A549 (cell line): ENCODE measurements at regions not wholly inside any gene's neighbourhood (a gene's known extent, or its start where the extent isn't known, plus 50 kb on each side); places are given as distances from the start of the nearest gene placed in this dataset.

ENCODE experiments used
- POLR2AphosphoS2 ChIP-seq: conservative IDR thresholded peaks from 2 replicates; pipeline ENCODE4 v1.6.1; 2012; ENCODE audit warnings: low read length, improper control_type of control experiment, inconsistent platforms
- RAD21 ChIP-seq, 2 experiments: fragments of >200 bp in 1 of 2; sonication (Bioruptor Twin) in 1 of 2; formaldehyde crosslinking in 1 of 2; IDR thresholded peaks in 1 of 2; conservative IDR thresholded peaks in 1 of 2; 2 replicates in 1 of 2; 3 replicates in 1 of 2; pipeline ENCODE4 v1.6.1; 2012 to 2018; ENCODE audit warnings: inconsistent platforms in 1 of 2
- ZC3H11A ChIP-seq: fragments of 450-650 bp; IDR thresholded peaks from 2 replicates; pipeline ENCODE4 v1.6.1; 2014; ENCODE audit warnings: antibody characterized with exemption, mild to moderate bottlenecking
- ZFP36 ChIP-seq: fragments of 450-650 bp; IDR thresholded peaks from 2 replicates; pipeline ENCODE4 v1.6.1; 2014; ENCODE audit warnings: borderline replicate concordance; ENCODE audit not compliant: partially characterized antibody
- TF ChIP-seq, protein P1 (sequence below): fragments of >200 bp; sonication (Bioruptor Twin); formaldehyde crosslinking; IDR thresholded peaks from 3 replicates; pipeline ENCODE4 v1.5.1; 2016

DNA sequence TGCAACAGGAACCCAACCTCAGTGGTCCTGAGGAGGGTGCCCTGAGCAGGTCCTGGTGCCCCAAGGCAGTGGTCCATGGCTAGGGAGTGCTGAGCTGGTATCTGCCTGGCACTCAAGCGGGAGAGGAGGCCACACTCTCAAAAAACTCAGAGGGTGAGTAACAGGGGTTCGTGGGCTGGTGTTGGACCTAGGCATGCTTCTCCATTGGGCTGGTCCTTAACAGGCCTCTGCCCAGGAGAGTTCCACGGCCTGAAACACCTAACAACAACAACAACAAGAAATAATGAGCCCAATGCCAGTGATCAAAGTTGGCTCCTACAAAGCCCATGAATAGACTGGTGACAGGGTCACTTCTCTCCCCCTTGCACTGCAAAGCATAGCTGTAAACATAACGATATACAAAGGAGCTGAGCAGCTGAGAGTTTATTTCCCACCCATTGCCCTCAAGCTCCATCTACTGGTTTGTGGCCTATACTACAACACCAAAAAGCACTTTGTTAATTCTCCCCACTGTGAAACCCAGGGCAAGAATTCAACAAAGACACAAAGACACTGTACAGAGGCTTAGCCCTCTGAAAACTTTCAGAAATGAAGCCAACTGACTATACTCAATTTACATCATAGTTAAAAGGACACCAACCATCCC, 736.1 kb upstream of the ADGRL3 start:
- TF ChIP-seq, protein P1, sequence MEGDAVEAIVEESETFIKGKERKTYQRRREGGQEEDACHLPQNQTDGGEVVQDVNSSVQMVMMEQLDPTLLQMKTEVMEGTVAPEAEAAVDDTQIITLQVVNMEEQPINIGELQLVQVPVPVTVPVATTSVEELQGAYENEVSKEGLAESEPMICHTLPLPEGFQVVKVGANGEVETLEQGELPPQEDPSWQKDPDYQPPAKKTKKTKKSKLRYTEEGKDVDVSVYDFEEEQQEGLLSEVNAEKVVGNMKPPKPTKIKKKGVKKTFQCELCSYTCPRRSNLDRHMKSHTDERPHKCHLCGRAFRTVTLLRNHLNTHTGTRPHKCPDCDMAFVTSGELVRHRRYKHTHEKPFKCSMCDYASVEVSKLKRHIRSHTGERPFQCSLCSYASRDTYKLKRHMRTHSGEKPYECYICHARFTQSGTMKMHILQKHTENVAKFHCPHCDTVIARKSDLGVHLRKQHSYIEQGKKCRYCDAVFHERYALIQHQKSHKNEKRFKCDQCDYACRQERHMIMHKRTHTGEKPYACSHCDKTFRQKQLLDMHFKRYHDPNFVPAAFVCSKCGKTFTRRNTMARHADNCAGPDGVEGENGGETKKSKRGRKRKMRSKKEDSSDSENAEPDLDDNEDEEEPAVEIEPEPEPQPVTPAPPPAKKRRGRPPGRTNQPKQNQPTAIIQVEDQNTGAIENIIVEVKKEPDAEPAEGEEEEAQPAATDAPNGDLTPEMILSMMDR, result no peak
- no peak for TF ChIP-seq ZC3H11A
- TF ChIP-seq ZFP36, result no peak
- TF ChIP-seq RAD21 (conservative IDR thresholded peaks at IDR 0.05 in 1 of 2, IDR thresholded peaks at IDR 0.05 in 1 of 2), result peak in 1 of 2 experiments; percentile 32; a peak in 1 of 5 replicates
- TF ChIP-seq POLR2AphosphoS2, result no peak
